Lower lobe of right lung (tissue), 2 donors: ENCODE measurements at regions not wholly inside any gene's neighbourhood (a gene's known extent, or its start where the extent isn't known, plus 50 kb on each side); places are given as distances from the start of the nearest gene placed in this dataset.

ENCODE experiments used
- ATAC-seq, 2 donors: fragments of 200-7000 bp; cut with Tn5 transposase; one replicate each; pipeline ENCODE4 v1.9.1; 2020 to 2022; ENCODE audit warnings: mild to moderate bottlenecking in 2 of 2, moderate library complexity in 2 of 2
- DNase-seq: peaks from one replicate; pipeline ENCODE4 v3.0.0-alpha.2; 2020
- H3K27ac ChIP-seq: fragments of 200-600 bp; one replicate; pipeline ENCODE4 v1.8.0; 2022
- H3K27me3 ChIP-seq: fragments of 200-600 bp; one replicate; pipeline ENCODE4 v1.8.0; 2022; ENCODE audit warnings: low read depth
- H3K36me3 ChIP-seq: fragments of 200-600 bp; one replicate; pipeline ENCODE4 v1.8.0; 2022; ENCODE audit warnings: mild to moderate bottlenecking
- H3K4me1 ChIP-seq: fragments of 200-600 bp; one replicate; pipeline ENCODE4 v1.8.0; 2022
- H3K4me3 ChIP-seq: fragments of 200-600 bp; one replicate; pipeline ENCODE4 v1.8.0; 2022; ENCODE audit warnings: mild to moderate bottlenecking
- H3K9me3 ChIP-seq: fragments of 200-600 bp; one replicate; pipeline ENCODE4 v1.8.0; 2022
- intact Hi-C: fragments of 100-400 bp; cut with DNase I; formaldehyde crosslinking; loops from one replicate; pipeline ENCODE4 v1.11.0; 2022
- TF ChIP-seq, protein P1 (sequence below): fragments of 200-600 bp; IDR thresholded peaks from one replicate; pipeline ENCODE4 v1.8.0; 2022; ENCODE audit warnings: antibody characterized with exemption, mild to moderate bottlenecking
- donor health status: DM: no; HTN: yes; CAD: no; lungs with severe emphysema.

DNA sequence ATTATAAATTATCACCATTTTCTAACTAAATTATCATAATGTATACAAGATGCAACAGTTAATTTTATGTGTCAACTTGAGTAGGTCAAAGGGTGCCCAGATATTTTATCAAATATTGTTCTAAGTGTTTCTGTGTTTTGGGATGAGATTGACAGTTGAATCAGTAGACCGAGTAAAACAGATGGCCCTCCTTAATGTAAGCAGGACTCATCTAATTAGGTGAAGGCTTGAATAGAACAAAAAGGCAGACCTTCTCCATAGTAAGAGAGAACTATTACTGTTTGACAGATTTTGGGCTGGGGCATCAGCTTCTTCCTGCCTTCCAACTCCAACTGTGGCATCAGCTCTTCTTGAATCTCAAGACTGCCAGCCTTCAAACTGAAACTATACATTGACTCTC lies 185.8 kb downstream of the TRAM1L1 start:
- H3K9me3 ChIP-seq = no peaks in the 10 kb centered on the region
- TF ChIP-seq, protein P1, sequence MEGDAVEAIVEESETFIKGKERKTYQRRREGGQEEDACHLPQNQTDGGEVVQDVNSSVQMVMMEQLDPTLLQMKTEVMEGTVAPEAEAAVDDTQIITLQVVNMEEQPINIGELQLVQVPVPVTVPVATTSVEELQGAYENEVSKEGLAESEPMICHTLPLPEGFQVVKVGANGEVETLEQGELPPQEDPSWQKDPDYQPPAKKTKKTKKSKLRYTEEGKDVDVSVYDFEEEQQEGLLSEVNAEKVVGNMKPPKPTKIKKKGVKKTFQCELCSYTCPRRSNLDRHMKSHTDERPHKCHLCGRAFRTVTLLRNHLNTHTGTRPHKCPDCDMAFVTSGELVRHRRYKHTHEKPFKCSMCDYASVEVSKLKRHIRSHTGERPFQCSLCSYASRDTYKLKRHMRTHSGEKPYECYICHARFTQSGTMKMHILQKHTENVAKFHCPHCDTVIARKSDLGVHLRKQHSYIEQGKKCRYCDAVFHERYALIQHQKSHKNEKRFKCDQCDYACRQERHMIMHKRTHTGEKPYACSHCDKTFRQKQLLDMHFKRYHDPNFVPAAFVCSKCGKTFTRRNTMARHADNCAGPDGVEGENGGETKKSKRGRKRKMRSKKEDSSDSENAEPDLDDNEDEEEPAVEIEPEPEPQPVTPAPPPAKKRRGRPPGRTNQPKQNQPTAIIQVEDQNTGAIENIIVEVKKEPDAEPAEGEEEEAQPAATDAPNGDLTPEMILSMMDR = no peak
- no peaks in the 10 kb centered on the region for H3K36me3 ChIP-seq
- intact Hi-C loops = no loop called here
- H3K27ac ChIP-seq = no peak overlapping the region
- no peak overlapping the region for H3K4me3 ChIP-seq
- DNase-seq = no peak
- ATAC-seq = no peak
- H3K27me3 ChIP-seq = no peaks in the 10 kb centered on the region
- H3K4me1 ChIP-seq = no peaks in the 10 kb centered on the region

DNA sequence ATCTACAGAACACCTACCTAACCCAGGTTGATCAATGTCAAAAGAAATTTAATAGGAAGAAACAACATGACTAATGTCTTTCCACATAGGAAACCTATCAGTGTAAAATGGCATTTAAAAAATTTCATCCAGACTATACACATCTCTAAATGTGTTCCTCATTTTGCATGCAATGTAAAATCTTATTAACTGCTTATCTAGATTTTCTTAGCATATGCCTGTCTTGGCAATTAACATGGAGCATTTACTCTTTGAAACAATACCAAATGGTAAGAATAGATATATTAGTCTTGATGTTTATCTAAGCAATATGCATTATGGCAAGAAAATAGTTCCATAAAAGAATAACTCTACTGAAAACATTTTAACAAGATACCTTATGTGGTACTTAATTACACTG lies 199.8 kb downstream of the TRAM1L1 start:
- ATAC-seq = no peak
- TF ChIP-seq, protein P1 = no peak
- Histone ChIP-seq H3K27ac (no peak overlapping the region), H3K4me3 (no peak overlapping the region), H3K9me3 (no peaks in the 10 kb centered on the region), H3K4me1 (no peaks in the 10 kb centered on the region), H3K36me3 (no peaks in the 10 kb centered on the region), H3K27me3 (no peaks in the 10 kb centered on the region)
- intact Hi-C loops = no loop called here
- DNase-seq = no peak

DNA sequence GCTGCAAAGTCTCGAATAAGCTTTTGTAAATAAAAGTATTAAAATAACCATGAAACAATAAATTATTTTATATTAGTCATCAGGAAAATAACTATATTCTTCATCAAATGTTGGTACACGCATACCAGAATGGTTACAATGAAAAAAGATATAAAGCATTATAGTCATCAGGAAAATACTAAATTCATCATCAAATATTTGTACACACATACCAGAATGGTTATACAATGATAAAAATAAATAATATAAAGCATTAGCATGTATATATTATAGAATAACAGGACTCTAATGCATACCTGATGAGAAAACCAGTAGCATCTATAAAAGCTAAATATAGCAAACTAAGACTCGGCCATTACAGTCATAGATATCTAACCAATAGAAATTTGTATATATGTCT lies 202.9 kb downstream of the TRAM1L1 start:
- DNase-seq (no peak), ATAC-seq (no peak)
- Histone ChIP-seq H3K4me3 (no peak overlapping the region), H3K9me3 (no peaks in the 10 kb centered on the region), H3K27ac (no peak overlapping the region), H3K4me1 (no peaks in the 10 kb centered on the region), H3K27me3 (no peaks in the 10 kb centered on the region), H3K36me3 (no peaks in the 10 kb centered on the region)
- TF ChIP-seq, protein P1 = no peak
- intact Hi-C loops = no loop called here

DNA sequence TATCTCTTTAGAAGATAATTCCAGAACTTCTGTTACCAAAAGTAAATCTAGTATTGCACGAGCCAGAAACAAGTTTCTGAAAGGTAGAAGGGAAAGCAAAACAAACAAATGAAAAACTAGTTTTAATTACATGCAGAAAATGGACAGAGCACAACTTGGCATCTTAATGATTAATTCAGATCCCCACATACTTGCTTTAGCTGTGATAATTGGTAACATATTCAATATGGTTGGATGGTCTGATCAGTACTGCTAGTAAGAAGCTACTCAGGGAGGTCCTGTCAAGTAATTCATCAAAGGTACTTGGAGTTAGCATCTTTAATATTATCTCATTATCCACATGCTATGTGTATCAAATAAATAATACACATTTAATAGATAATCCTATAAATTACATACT lies 204.3 kb downstream of the TRAM1L1 start:
- no peaks in the 10 kb centered on the region for H3K36me3 ChIP-seq
- DNase-seq (no peak), ATAC-seq (no peak)
- H3K27ac ChIP-seq = no peak overlapping the region
- H3K9me3 ChIP-seq = no peaks in the 10 kb centered on the region
- no peaks in the 10 kb centered on the region for H3K4me1 ChIP-seq
- no peak overlapping the region for H3K4me3 ChIP-seq
- TF ChIP-seq, protein P1 = no peak
- intact Hi-C loops = no loop called here
- no peaks in the 10 kb centered on the region for H3K27me3 ChIP-seq

DNA sequence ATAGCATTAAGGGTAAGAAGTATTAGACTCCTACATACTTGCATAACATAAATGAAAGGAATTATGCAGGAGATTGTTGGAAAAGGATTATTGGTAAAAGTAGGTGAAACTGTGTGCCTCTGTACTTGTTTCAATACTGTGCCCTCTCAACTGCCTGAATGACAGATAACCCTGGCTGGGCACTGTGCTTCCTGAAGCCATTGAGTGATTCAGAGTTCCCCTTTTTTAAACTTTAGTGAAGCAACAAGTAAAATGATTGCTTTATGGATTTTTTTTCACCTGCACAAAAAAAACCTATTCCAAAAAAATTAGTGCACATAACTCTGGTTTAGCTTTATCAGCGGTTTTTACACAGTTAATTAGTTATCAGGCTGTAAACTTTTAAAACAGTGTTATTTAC lies 204.8 kb downstream of the TRAM1L1 start:
- no peak for ATAC-seq
- Histone ChIP-seq H3K36me3 (no peaks in the 10 kb centered on the region), H3K27ac (no peak overlapping the region), H3K4me1 (no peaks in the 10 kb centered on the region), H3K4me3 (no peak overlapping the region), H3K9me3 (no peaks in the 10 kb centered on the region), H3K27me3 (no peaks in the 10 kb centered on the region)
- TF ChIP-seq, protein P1 = no peak
- no peak for DNase-seq
- intact Hi-C loops = no loop called here

DNA sequence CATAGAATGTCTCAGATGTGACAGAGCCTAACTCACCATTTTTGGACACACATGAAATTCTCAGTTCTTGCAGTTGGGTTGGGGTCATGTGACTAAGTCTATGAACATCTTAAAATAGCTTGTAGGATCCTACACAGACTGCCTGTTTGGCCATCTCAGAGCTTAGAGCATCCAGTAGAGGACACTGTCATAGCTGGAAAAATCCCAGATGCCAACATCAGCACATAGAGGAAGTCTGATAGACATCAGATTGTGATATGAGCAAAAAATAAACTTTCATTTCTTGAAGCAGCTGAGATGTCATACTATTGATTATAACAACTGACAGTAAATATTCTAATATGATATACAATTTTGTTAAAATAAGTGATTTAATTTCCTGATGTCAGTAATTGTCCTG lies 207.1 kb downstream of the TRAM1L1 start:
- no peak for ATAC-seq
- no peak overlapping the region for H3K4me3 ChIP-seq
- H3K27me3 ChIP-seq = no peaks in the 10 kb centered on the region
- TF ChIP-seq, protein P1 = no peak
- no peak for DNase-seq
- intact Hi-C loops = no loop called here
- H3K4me1 ChIP-seq = no peaks in the 10 kb centered on the region
- H3K9me3 ChIP-seq = no peaks in the 10 kb centered on the region
- H3K27ac ChIP-seq = no peak overlapping the region
- H3K36me3 ChIP-seq = no peaks in the 10 kb centered on the region
